PC-3 (cell line): ENCODE measurements at regions not wholly inside any gene's neighbourhood (a gene's known extent, or its start where the extent isn't known, plus 50 kb on each side); places are given as distances from the start of the nearest gene placed in this dataset.

ENCODE experiments used
- ATAC-seq: fragments of 200-7000 bp; cut with Tn5 transposase; 2 replicates; pipeline ENCODE4 v1.9.1; 2020; ENCODE audit warnings: mild to moderate bottlenecking, moderate library complexity
- BruUV-seq: library from RNA; stranded (reverse); fragments of 400-500 nt; replicated peaks from 2 replicates; lab custom pipeline; 2021; lab: Mats Ljungman, UMichigan
- CTCF ChIA-PET: fragments of 300-600 bp; sonication (Branson Sonifier 250); formaldehyde crosslinking; loops from one replicate; lab custom pipeline; 2022; ENCODE audit warnings: antibody characterized with exemption; lab: Charles Lee
- POLR2A ChIA-PET: fragments of 300-600 bp; sonication (Branson Sonifier 250); formaldehyde crosslinking; loops from one replicate; lab custom pipeline; 2022; ENCODE audit warnings: antibody characterized with exemption; ENCODE audit not compliant: unreplicated experiment; lab: Charles Lee
- DNase-seq: peaks from one replicate; pipeline ENCODE4 v3.0.0-alpha.2; 2015
- H2AFZ ChIP-seq: fragments of 300-600 bp; sonication (generic); 2 replicates; pipeline ENCODE4 v1.6.0; 2016; ENCODE audit warnings: antibody characterized with exemption, low read length
- H3F3A ChIP-seq: fragments of 300-600 bp; sonication (generic); one replicate; pipeline ENCODE4 v1.6.0; 2017; ENCODE audit warnings: antibody characterized with exemption, low read length, control low read depth, mild to moderate bottlenecking; ENCODE audit not compliant: unreplicated experiment
- H3K27ac ChIP-seq: fragments of 300-600 bp; sonication (generic); 2 replicates; pipeline ENCODE4 v1.5.1; 2016; ENCODE audit warnings: mild to moderate bottlenecking, low read length
- H3K27me3 ChIP-seq: fragments of 300-600 bp; sonication (generic); 2 replicates; pipeline ENCODE4 v1.6.1; 2016; ENCODE audit warnings: low read length, mixed read lengths
- H3K36me3 ChIP-seq: fragments of 300-600 bp; sonication (generic); 2 replicates; pipeline ENCODE4 v1.6.1; 2016; ENCODE audit warnings: low read depth, mixed run types, low read length, mixed read lengths
- H3K4me1 ChIP-seq: fragments of 300-600 bp; sonication (generic); 2 replicates; pipeline ENCODE4 v1.5.1; 2016; ENCODE audit warnings: low read length; ENCODE audit not compliant: insufficient read depth
- H3K4me2 ChIP-seq: fragments of 300-600 bp; sonication (generic); 2 replicates; pipeline ENCODE4 v1.6.0; 2016; ENCODE audit warnings: low read length
- H3K4me3 ChIP-seq: fragments of 300-600 bp; sonication (generic); 2 replicates; pipeline ENCODE4 v1.5.1; 2016; ENCODE audit warnings: mild to moderate bottlenecking, low read length, mixed read lengths
- H3K79me2 ChIP-seq: fragments of 300-600 bp; sonication (generic); 2 replicates; pipeline ENCODE4 v1.6.1; 2017; ENCODE audit warnings: low read length, mixed read lengths
- H3K9ac ChIP-seq: fragments of 300-600 bp; sonication (generic); 2 replicates; pipeline ENCODE4 v1.6.0; 2016; ENCODE audit warnings: mild to moderate bottlenecking, low read length
- H3K9me2 ChIP-seq: fragments of 300-600 bp; sonication (generic); replicated peaks from 2 replicates; pipeline ENCODE4 v1.6.1; 2016; ENCODE audit warnings: mixed run types, low read length, mixed read lengths
- H3K9me3 ChIP-seq: fragments of 300-600 bp; sonication (generic); 2 replicates; pipeline ENCODE4 v1.6.1; 2016; ENCODE audit warnings: low read length, mixed read lengths
- H4K20me1 ChIP-seq: fragments of 300-600 bp; sonication (generic); 2 replicates; pipeline ENCODE4 v1.6.1; 2016; ENCODE audit warnings: low read length, mixed read lengths
- CTCF ChIP-seq: fragments of 300-600 bp; sonication (generic); conservative IDR thresholded peaks from 2 replicates; pipeline ENCODE4 v1.5.1; 2017; ENCODE audit warnings: antibody characterized with exemption, low read depth, mild to moderate bottlenecking, low read length
- EZH2 ChIP-seq: fragments of 300-600 bp; sonication (generic); IDR thresholded peaks from one replicate; pipeline ENCODE4 v1.6.1; 2017; ENCODE audit warnings: antibody characterized with exemption, mild to moderate bottlenecking, low read length; ENCODE audit not compliant: unreplicated experiment
- EZH2phosphoT487 ChIP-seq: fragments of 300-600 bp; sonication (generic); IDR thresholded peaks from 2 replicates; pipeline ENCODE4 v1.6.1; 2018; ENCODE audit warnings: mild to moderate bottlenecking, antibody characterized with exemption, low read length, borderline replicate concordance
- intact Hi-C: fragments of 100-400 bp; cut with micrococcal nuclease; formaldehyde crosslinking; loops from 2 replicates; pipeline ENCODE4 v1.9.0; 2023

- Histone ChIP-seq H3K4me3 (no peak overlapping the region), H3K9ac (no peak overlapping the region), H3K27ac (no peak overlapping the region), H3K79me2 (no peaks in the 10 kb centered on the region), H3K27me3 (no peaks in the 10 kb centered on the region), H3K9me3 (no peaks in the 10 kb centered on the region), H3K4me1 (no peaks in the 10 kb centered on the region), H3K9me2 (no peaks in the 10 kb centered on the region), H4K20me1 (no peaks in the 10 kb centered on the region), H2AFZ (no peak overlapping the region), H3K36me3 (no peaks in the 10 kb centered on the region), H3K4me2 (no peak overlapping the region), H3F3A (no peaks in the 10 kb centered on the region)
- CTCF ChIA-PET: no interaction called here
- BruUV-seq: no TSS peak
- intact Hi-C loops: no loop called here
- no peak for ATAC-seq
- no peak for DNase-seq
- no peak for TF ChIP-seq EZH2phosphoT487
- TF ChIP-seq EZH2: no peak
- TF ChIP-seq CTCF: no peak
- POLR2A ChIA-PET: no interaction called here
Measured at GRCh38 chr5:107208867-107209266, 461.9 kb downstream of the EFNA5 start.

- Histone ChIP-seq H3K27me3 (no peaks in the 10 kb centered on the region), H4K20me1 (no peaks in the 10 kb centered on the region), H3K79me2 (no peaks in the 10 kb centered on the region), H3K9ac (no peak overlapping the region), H3K36me3 (no peaks in the 10 kb centered on the region), H2AFZ (no peak overlapping the region), H3K9me3 (no peaks in the 10 kb centered on the region), H3K4me2 (no peak overlapping the region), H3F3A (no peaks in the 10 kb centered on the region), H3K4me3 (no peak overlapping the region), H3K4me1 (no peaks in the 10 kb centered on the region), H3K27ac (no peak overlapping the region), H3K9me2 (no peaks in the 10 kb centered on the region)
- CTCF ChIA-PET: no interaction called here
- POLR2A ChIA-PET: no interaction called here
- ATAC-seq (no peak), DNase-seq (no peak)
- intact Hi-C loops: no loop called here
- no TSS peak for BruUV-seq
- no peak for TF ChIP-seq CTCF
- no peak for TF ChIP-seq EZH2phosphoT487
- no peak for TF ChIP-seq EZH2
Measured at GRCh38 chr5:107204413-107204812, 466.3 kb downstream of the EFNA5 start.

GRCh38 chr5:107203243-107203642 lies 467.5 kb downstream of the EFNA5 start:
- Histone ChIP-seq H3K36me3 (no peaks in the 10 kb centered on the region), H3K27me3 (no peaks in the 10 kb centered on the region), H2AFZ (no peak overlapping the region), H3K79me2 (no peaks in the 10 kb centered on the region), H3K9me2 (no peaks in the 10 kb centered on the region), H3K4me1 (no peaks in the 10 kb centered on the region), H3K27ac (no peak overlapping the region), H3K9ac (no peak overlapping the region), H4K20me1 (no peaks in the 10 kb centered on the region), H3F3A (no peaks in the 10 kb centered on the region), H3K9me3 (no peaks in the 10 kb centered on the region), H3K4me2 (no peak overlapping the region), H3K4me3 (no peak overlapping the region)
- DNase-seq (no peak), ATAC-seq (no peak)
- no TSS peak for BruUV-seq
- CTCF ChIA-PET: no interaction called here
- TF ChIP-seq EZH2phosphoT487 (no peak), CTCF (no peak), EZH2 (no peak)
- POLR2A ChIA-PET: no interaction called here
- intact Hi-C loops: no loop called here
